PC-3 (cell line): ENCODE measurements at regions not wholly inside any gene's neighbourhood (a gene's known extent, or its start where the extent isn't known, plus 50 kb on each side); places are given as distances from the start of the nearest gene placed in this dataset.

Experiments used
- EZH2phosphoT487 ChIP-seq: fragments of 300-600 bp; sonication (generic); IDR thresholded peaks from 2 replicates; pipeline ENCODE4 v1.6.1; 2018; ENCODE audit warnings: mild to moderate bottlenecking, antibody characterized with exemption, low read length, borderline replicate concordance
- TF ChIP-seq, protein P1 (sequence below): fragments of 300-600 bp; sonication (generic); conservative IDR thresholded peaks from 2 replicates; pipeline ENCODE4 v1.5.1; 2017; ENCODE audit warnings: antibody characterized with exemption, low read depth, mild to moderate bottlenecking, low read length

DNA sequence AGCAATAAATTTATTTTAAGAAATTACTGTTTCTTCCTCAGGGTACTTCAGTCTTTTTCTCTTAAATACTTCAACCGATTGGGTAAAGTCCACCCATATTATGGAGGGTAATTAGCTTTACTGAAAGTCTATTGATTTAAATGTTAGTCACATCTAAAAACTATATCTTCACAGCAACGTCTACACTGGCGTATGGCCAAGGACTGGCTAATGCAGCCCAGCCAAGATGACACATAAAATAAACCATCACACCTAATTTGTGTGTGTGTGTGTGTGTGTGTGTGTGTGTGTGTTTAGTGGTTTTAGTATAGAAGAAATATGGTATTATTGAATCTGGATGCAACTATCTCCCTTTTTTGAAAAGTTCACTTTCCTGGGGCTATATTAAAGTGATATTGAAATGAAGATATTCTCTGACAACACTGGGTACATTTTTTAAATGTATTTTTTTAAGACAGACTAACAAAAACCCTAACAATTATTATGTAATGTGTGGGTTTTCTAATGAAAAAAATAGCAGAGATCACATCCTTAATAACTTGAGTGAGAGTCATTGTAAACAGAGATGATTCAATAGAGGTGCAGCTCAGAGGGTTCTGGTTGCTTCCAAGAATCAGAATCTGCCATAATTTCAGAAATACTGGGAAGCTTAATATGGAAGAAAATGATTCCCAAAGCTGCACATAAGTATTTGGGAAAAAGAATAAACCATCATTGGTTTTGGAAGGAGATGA is 584.2 kb upstream of the MBL2 start:
- TF ChIP-seq, protein P1, sequence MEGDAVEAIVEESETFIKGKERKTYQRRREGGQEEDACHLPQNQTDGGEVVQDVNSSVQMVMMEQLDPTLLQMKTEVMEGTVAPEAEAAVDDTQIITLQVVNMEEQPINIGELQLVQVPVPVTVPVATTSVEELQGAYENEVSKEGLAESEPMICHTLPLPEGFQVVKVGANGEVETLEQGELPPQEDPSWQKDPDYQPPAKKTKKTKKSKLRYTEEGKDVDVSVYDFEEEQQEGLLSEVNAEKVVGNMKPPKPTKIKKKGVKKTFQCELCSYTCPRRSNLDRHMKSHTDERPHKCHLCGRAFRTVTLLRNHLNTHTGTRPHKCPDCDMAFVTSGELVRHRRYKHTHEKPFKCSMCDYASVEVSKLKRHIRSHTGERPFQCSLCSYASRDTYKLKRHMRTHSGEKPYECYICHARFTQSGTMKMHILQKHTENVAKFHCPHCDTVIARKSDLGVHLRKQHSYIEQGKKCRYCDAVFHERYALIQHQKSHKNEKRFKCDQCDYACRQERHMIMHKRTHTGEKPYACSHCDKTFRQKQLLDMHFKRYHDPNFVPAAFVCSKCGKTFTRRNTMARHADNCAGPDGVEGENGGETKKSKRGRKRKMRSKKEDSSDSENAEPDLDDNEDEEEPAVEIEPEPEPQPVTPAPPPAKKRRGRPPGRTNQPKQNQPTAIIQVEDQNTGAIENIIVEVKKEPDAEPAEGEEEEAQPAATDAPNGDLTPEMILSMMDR, result no peak
- no peak for TF ChIP-seq EZH2phosphoT487
